GM18517 (cell line): ENCODE measurements at regions not wholly inside any gene's neighbourhood (a gene's known extent, or its start where the extent isn't known, plus 50 kb on each side); places are given as distances from the start of the nearest gene placed in this dataset.

Source experiments
- ATAC-seq: cut with Tn5 transposase; IDR thresholded peaks from one replicate; pipeline ENCODE4 v1.9.1; 2021; ENCODE audit warnings: mild to moderate bottlenecking, moderate library complexity; ENCODE audit not compliant: unreplicated experiment

GRCh38 chr12:87794854-87795253 is 234.3 kb downstream of the C12orf50 start:
- no peak for ATAC-seq

- ATAC-seq, result no peak
Observed at GRCh38 chr12:87793131-87793530, 236.1 kb downstream of the C12orf50 start.

- ATAC-seq, result no peak
Observed at GRCh38 chr12:87784350-87784749, 244.9 kb downstream of the C12orf50 start.

GRCh38 chr12:87783467-87783866 is 245.7 kb downstream of the C12orf50 start:
- ATAC-seq, result no peak

GRCh38 chr12:87782838-87783237 is 246.4 kb downstream of the C12orf50 start:
- ATAC-seq, result no peak

GRCh38 chr12:87779858-87780498 is 249.2 kb downstream of the C12orf50 start:
- ATAC-seq, result no peak

GRCh38 chr12:87779016-87779415 is 250.2 kb downstream of the C12orf50 start:
- no peak for ATAC-seq

GRCh38 chr12:87778065-87778464 is 251.1 kb downstream of the C12orf50 start:
- no peak for ATAC-seq

GRCh38 chr12:87775784-87776183 is 253.4 kb downstream of the C12orf50 start:
- no peak for ATAC-seq

- no peak for ATAC-seq
Observed at GRCh38 chr12:87775051-87775450, 254.2 kb downstream of the C12orf50 start.

GRCh38 chr12:87772401-87772800 is 256.8 kb downstream of the C12orf50 start:
- ATAC-seq, result no peak

- ATAC-seq, result no peak
Observed at GRCh38 chr12:87768501-87769287, 260.5 kb downstream of the C12orf50 start.

GRCh38 chr12:87766044-87766443 is 263.2 kb downstream of the C12orf50 start:
- ATAC-seq, result no peak

GRCh38 chr12:87760943-87761342 is 268.3 kb downstream of the C12orf50 start:
- ATAC-seq, result no peak

- ATAC-seq, result no peak
Observed at GRCh38 chr12:87758271-87758670, 270.9 kb downstream of the C12orf50 start.

GRCh38 chr12:87756721-87757120 is 272.5 kb downstream of the C12orf50 start:
- ATAC-seq, result no peak

GRCh38 chr12:87756111-87756510 is 273.1 kb downstream of the C12orf50 start:
- no peak for ATAC-seq

- no peak for ATAC-seq
Observed at GRCh38 chr12:87728931-87729593, 300.1 kb downstream of the C12orf50 start.

- no peak for ATAC-seq
Observed at GRCh38 chr12:87720967-87721366, 308.2 kb downstream of the C12orf50 start.

GRCh38 chr12:87704374-87704773 is 324.8 kb downstream of the C12orf50 start:
- no peak for ATAC-seq

GRCh38 chr12:87690236-87690810 is 338.9 kb downstream of the C12orf50 start:
- no peak for ATAC-seq

GRCh38 chr12:87689196-87689595 is 340.0 kb downstream of the C12orf50 start:
- no peak for ATAC-seq
